HCT116 (cell line): ENCODE measurements at regions not wholly inside any gene's neighbourhood (a gene's known extent, or its start where the extent isn't known, plus 50 kb on each side); places are given as distances from the start of the nearest gene placed in this dataset.

Source experiments
- ATAC-seq: fragments of 200-7000 bp; cut with Tn5 transposase; 2 replicates; pipeline ENCODE4 v1.9.1; 2020; ENCODE audit warnings: mild to moderate bottlenecking, moderate library complexity
- BruUV-seq: library from RNA; stranded (reverse); fragments of 400-500 nt; replicated peaks from 2 replicates; lab custom pipeline; 2021; lab: Mats Ljungman, UMichigan
- CTCF ChIA-PET: fragments of 300-600 bp; sonication (Branson Sonifier 250); formaldehyde crosslinking; loops from one replicate; lab custom pipeline; 2021; ENCODE audit warnings: antibody characterized with exemption; lab: Charles Lee
- POLR2A ChIA-PET: fragments of 300-600, 350-600 bp; sonication (Branson Sonifier 250); formaldehyde crosslinking; loops from one replicate; lab custom pipeline; 2021; ENCODE audit warnings: antibody characterized with exemption; lab: Charles Lee
- RAD21 ChIA-PET, 2 experiments: fragments of 300-600 bp; sonication (Branson Sonifier 250); formaldehyde crosslinking; loops; one replicate each; lab custom pipeline; 2023; ENCODE audit warnings: low total read pairs in 2 of 2; ENCODE audit not compliant: uncharacterized antibody in 2 of 2, unreplicated experiment in 2 of 2, low non-redundant PET in 1 of 2; lab: Charles Lee
- DNase-seq: peaks from one replicate; pipeline ENCODE4 v3.0.0-alpha.2; 2010; ENCODE audit warnings: low read depth, low spot score
- H2AFZ ChIP-seq: fragments of 200-600 bp; shearing (Covaris generic), sonication (generic); 2 replicates; pipeline ENCODE4 v1.6.1; 2017; ENCODE audit warnings: low read depth, mixed run types, mixed read lengths, antibody characterized with exemption, low read length; ENCODE audit not compliant: poor library complexity, severe bottlenecking
- H3K27ac ChIP-seq: 2 replicates; pipeline ENCODE4 v1.5.1; 2012; ENCODE audit warnings: low read depth, low read length
- H3K27me3 ChIP-seq: fragments of 200-600 bp; sonication (generic); 2 replicates; pipeline ENCODE4 v1.6.1; 2016; ENCODE audit warnings: mixed run types, low read length, mixed read lengths; ENCODE audit not compliant: insufficient read depth
- H3K36me3 ChIP-seq, 2 experiments: fragments of 200-500 bp in 1 of 2; fragments of 200-600 bp in 1 of 2; sonication (Bioruptor generic) in 1 of 2; sonication (generic) in 1 of 2; 2 replicates each; pipeline versions ENCODE4 v1.5.1 to v1.6.1; 2014 to 2016; ENCODE audit warnings: low read length in 2 of 2, inconsistent platforms in 1 of 2, mixed read lengths in 1 of 2, mixed run types in 1 of 2; ENCODE audit not compliant: insufficient read depth in 2 of 2, control insufficient read depth in 1 of 2
- H3K4me1 ChIP-seq, 2 experiments: fragments of 200-600 bp in 1 of 2; sonication (generic) in 1 of 2; 2 replicates each; pipeline versions ENCODE4 v1.5.1 to v1.6.1; 2012 to 2017; ENCODE audit warnings: low read length in 2 of 2, inconsistent platforms in 1 of 2, mild to moderate bottlenecking in 1 of 2, mixed read lengths in 1 of 2, mixed run types in 1 of 2, moderate library complexity in 1 of 2; ENCODE audit not compliant: insufficient read depth in 2 of 2, control insufficient read depth in 1 of 2
- H3K4me2 ChIP-seq: fragments of 200-600 bp; sonication (generic); 2 replicates; pipeline ENCODE4 v1.6.1; 2017; ENCODE audit warnings: mixed run types, low read length, mixed read lengths
- H3K4me3 ChIP-seq, 2 experiments: fragments of 200-600 bp in 1 of 2; sonication (generic) in 1 of 2; replicated peaks in 1 of 2; 2 replicates each; pipeline ENCODE4 v1.5.1; 2011 to 2016; ENCODE audit warnings: low read length in 2 of 2, control low read depth in 1 of 2, low read depth in 1 of 2, mild to moderate bottlenecking in 1 of 2, mixed read lengths in 1 of 2, mixed run types in 1 of 2
- H3K79me2 ChIP-seq: fragments of 200-600 bp; sonication (generic); 2 replicates; pipeline ENCODE4 v1.6.1; 2017; ENCODE audit warnings: mild to moderate bottlenecking, mixed run types, low read length, moderate library complexity, mixed read lengths; ENCODE audit not compliant: insufficient read depth
- H3K9ac ChIP-seq: fragments of 200-600 bp; sonication (generic); 2 replicates; pipeline ENCODE4 v1.6.1; 2016; ENCODE audit warnings: low read length, mixed read lengths
- H3K9me2 ChIP-seq: fragments of 200-600 bp; sonication (generic), shearing (Covaris generic); 2 replicates; pipeline ENCODE4 v1.6.1; 2017; ENCODE audit warnings: mixed run types, mild to moderate bottlenecking, moderate library complexity; ENCODE audit not compliant: insufficient read depth
- H3K9me3 ChIP-seq, 2 experiments: fragments of 200-500 bp in 1 of 2; fragments of 200-600 bp in 1 of 2; sonication (Bioruptor generic) in 1 of 2; sonication (generic) in 1 of 2; 2 replicates each; pipeline ENCODE4 v1.6.1; 2014 to 2017; ENCODE audit warnings: low read length in 2 of 2, mixed read lengths in 2 of 2, inconsistent platforms in 1 of 2, low read depth in 1 of 2, mild to moderate bottlenecking in 1 of 2, mixed run types in 1 of 2, moderate library complexity in 1 of 2; ENCODE audit not compliant: control insufficient read depth in 1 of 2, insufficient read depth in 1 of 2
- H4K20me1 ChIP-seq: fragments of 200-600 bp; sonication (generic), shearing (Covaris generic); 2 replicates; pipeline ENCODE4 v1.6.1; 2017; ENCODE audit warnings: mixed run types, mild to moderate bottlenecking, moderate library complexity; ENCODE audit not compliant: insufficient read depth
- ELF1 ChIP-seq: IDR thresholded peaks from 2 replicates; pipeline ENCODE4 v1.6.1; 2012; ENCODE audit warnings: low read depth, borderline replicate concordance
- SIN3A ChIP-seq: IDR thresholded peaks from 2 replicates; pipeline ENCODE4 v1.6.1; 2012; ENCODE audit warnings: low read depth
- SP1 ChIP-seq: IDR thresholded peaks from 2 replicates; pipeline ENCODE4 v1.6.1; 2012; ENCODE audit warnings: low read depth
- SRF ChIP-seq: IDR thresholded peaks from 2 replicates; pipeline ENCODE4 v1.6.1; 2012; ENCODE audit warnings: low read depth
- TCF7L2 ChIP-seq: IDR thresholded peaks from 2 replicates; pipeline ENCODE4 v1.7.0; 2011; ENCODE audit warnings: borderline replicate concordance, inconsistent platforms; ENCODE audit not compliant: insufficient read depth, insufficient read length; ENCODE audit errors: extremely low read depth
- ZFX ChIP-seq: fragments of 450-650 bp; IDR thresholded peaks from 2 replicates; pipeline ENCODE4 v1.6.1; 2017
- intact Hi-C: fragments of 100-400 bp; cut with micrococcal nuclease; formaldehyde crosslinking; loops from 2 replicates; pipeline ENCODE4 v1.10.0; 2022
- TF ChIP-seq, protein P1 (sequence below): IDR thresholded peaks from 2 replicates; pipeline ENCODE4 v1.6.1; 2012
- TF ChIP-seq, protein P2 (sequence below): IDR thresholded peaks from 2 replicates; pipeline ENCODE4 v1.6.1; 2012; ENCODE audit warnings: low read depth
- TF ChIP-seq, protein P3 (sequence below): IDR thresholded peaks from 2 replicates; pipeline ENCODE4 v1.6.1; 2011; ENCODE audit warnings: mild to moderate bottlenecking, low read length, moderate library complexity; ENCODE audit not compliant: insufficient replicate concordance; ENCODE audit errors: extremely low read depth

DNA sequence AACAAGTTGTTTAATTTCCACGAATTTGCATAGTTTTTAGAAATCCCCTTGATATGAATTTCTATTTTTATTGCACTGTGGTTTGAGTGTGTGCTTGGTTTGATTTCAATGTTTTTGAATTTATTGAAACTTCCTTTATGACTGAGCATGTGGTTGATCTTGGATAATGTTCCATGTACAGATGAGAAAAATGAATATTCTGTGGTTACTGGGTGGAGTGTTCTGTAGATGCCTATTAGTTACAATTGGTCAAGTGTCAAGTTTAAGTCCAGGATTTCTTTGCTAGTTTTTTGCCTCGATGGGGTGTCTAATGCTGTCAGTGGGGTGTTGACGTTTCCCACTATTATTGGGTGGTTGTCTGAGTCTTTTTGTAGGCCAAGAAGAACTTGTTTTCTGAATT is 319.5 kb upstream of the ACTBL2 start:
- Histone ChIP-seq H3K9ac (no peak overlapping the region), H2AFZ (no peak overlapping the region), H3K4me1 (no peaks in the 10 kb centered on the region), H3K79me2 (no peaks in the 10 kb centered on the region), H4K20me1 (no peaks in the 10 kb centered on the region), H3K9me3 (no peaks in the 10 kb centered on the region), H3K4me2 (no peak overlapping the region), H3K9me2 (no peaks in the 10 kb centered on the region), H3K4me3 (no peak overlapping the region), H3K36me3 (no peaks in the 10 kb centered on the region), H3K27ac (no peak overlapping the region), H3K27me3 (no peaks in the 10 kb centered on the region)
- ChIA-PET RAD21 (no interaction called here), POLR2A (no interaction called here), CTCF (no interaction called here)
- BruUV-seq: no TSS peak
- DNase-seq: no peak
- intact Hi-C loops: no loop called here
- no peak for ATAC-seq
- TF ChIP-seq, protein P1, sequence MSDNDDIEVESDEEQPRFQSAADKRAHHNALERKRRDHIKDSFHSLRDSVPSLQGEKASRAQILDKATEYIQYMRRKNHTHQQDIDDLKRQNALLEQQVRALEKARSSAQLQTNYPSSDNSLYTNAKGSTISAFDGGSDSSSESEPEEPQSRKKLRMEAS: no peak
- TF ChIP-seq, protein P2, sequence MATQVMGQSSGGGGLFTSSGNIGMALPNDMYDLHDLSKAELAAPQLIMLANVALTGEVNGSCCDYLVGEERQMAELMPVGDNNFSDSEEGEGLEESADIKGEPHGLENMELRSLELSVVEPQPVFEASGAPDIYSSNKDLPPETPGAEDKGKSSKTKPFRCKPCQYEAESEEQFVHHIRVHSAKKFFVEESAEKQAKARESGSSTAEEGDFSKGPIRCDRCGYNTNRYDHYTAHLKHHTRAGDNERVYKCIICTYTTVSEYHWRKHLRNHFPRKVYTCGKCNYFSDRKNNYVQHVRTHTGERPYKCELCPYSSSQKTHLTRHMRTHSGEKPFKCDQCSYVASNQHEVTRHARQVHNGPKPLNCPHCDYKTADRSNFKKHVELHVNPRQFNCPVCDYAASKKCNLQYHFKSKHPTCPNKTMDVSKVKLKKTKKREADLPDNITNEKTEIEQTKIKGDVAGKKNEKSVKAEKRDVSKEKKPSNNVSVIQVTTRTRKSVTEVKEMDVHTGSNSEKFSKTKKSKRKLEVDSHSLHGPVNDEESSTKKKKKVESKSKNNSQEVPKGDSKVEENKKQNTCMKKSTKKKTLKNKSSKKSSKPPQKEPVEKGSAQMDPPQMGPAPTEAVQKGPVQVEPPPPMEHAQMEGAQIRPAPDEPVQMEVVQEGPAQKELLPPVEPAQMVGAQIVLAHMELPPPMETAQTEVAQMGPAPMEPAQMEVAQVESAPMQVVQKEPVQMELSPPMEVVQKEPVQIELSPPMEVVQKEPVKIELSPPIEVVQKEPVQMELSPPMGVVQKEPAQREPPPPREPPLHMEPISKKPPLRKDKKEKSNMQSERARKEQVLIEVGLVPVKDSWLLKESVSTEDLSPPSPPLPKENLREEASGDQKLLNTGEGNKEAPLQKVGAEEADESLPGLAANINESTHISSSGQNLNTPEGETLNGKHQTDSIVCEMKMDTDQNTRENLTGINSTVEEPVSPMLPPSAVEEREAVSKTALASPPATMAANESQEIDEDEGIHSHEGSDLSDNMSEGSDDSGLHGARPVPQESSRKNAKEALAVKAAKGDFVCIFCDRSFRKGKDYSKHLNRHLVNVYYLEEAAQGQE: no peak
- TF ChIP-seq ELF1 (no peak), SIN3A (no peak), SP1 (no peak), TCF7L2 (no peak), ZFX (no peak), SRF (no peak)
- TF ChIP-seq, protein P3, sequence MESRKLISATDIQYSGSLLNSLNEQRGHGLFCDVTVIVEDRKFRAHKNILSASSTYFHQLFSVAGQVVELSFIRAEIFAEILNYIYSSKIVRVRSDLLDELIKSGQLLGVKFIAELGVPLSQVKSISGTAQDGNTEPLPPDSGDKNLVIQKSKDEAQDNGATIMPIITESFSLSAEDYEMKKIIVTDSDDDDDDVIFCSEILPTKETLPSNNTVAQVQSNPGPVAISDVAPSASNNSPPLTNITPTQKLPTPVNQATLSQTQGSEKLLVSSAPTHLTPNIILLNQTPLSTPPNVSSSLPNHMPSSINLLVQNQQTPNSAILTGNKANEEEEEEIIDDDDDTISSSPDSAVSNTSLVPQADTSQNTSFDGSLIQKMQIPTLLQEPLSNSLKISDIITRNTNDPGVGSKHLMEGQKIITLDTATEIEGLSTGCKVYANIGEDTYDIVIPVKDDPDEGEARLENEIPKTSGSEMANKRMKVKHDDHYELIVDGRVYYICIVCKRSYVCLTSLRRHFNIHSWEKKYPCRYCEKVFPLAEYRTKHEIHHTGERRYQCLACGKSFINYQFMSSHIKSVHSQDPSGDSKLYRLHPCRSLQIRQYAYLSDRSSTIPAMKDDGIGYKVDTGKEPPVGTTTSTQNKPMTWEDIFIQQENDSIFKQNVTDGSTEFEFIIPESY: no peak
- TF ChIP-seq, all 23 proteins: peak for 0
